ENCODE measurements at regions not wholly inside any gene's neighbourhood (a gene's known extent, or its start where the extent isn't known, plus 50 kb on each side); places are given as distances from the start of the nearest gene placed in this dataset.

DNA sequence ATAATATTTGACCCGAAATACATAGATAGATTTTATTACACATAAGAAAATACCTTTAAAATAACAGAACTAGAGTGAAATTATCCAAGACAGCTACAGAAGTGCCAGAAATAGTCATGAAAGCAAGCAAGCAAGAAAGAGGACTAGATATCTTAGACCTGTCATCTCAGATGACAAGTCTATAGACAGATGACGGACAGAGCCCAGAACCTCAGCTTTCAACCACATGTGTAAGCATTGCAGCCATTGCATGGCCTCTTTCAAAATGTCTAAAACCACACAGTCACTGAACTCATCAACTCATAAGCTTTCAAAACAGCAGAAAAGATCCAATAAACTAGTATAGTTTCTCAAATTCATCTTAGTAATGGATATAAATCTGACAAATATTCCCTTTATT lies 59.8 kb upstream of the FHIT start:
- DNase-seq = no peak

DNA sequence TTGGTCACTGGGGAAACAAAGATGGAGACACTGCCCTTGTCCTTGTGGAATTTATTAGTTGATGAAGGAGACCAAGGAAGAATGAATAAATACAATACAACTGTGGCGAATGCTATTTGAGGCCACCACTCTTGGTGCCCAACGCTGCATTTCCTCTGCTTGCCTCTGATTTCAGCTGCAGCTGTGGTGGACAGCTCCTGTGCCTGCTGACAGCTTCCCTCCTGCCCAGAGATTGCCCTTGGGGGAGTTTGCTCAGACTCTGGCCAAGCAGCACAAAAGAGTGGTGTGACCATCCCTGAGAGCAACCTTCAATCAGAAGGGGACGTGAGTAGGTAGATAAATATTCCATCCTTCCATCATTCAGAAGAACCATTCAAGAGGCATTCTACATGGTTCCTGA lies 64.6 kb upstream of the FHIT start:
- no peak for DNase-seq

DNA sequence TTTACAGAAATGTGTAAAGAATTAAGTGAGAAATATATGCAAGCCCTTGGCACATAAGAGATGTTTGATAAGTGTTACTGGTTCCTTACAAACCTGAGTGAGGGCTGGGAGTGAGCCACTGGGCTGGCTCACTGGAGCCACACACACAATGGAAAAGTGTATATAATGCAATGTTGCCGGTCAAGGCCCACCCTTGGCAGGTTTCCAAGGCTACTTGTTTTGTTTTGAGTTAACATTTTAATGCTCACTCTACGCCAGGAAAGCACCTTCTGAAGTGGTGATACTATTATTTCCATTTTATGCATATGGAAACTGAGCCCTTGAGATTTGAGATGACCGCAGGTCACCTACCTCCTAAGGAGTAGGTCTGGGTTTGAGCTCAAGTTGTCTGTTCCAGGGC lies 71.8 kb upstream of the FHIT start:
- DNase-seq = no peak

DNA sequence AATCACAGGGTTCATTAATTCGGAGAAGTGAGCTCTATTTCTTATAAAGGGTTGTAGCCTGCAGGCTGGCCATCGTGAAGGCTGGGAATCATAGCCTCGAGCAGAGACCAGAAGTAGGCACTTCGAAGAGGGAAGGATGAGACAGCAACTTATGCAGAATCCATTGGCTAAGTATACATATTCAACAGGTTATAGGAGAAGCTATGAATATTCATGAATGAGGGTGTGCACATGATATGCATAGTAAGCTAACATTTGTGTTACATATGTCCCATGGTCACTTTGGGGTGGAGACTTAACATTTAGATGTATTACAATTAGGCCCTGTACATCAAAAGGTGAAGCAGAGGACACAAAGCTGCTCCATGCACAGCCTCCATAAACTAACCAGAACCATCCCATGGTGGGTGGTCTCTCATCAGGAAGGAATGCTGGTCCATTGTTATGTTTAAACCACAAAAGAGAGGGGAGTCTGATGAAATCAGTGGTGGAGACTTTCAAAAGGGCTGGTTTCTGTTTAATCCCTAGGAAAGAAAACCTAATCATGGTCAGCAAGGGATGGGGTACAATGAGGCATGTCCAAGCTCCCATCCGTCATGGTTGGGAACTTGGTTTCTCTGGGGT lies 80.8 kb upstream of the FHIT start:
- no peak for DNase-seq

DNA sequence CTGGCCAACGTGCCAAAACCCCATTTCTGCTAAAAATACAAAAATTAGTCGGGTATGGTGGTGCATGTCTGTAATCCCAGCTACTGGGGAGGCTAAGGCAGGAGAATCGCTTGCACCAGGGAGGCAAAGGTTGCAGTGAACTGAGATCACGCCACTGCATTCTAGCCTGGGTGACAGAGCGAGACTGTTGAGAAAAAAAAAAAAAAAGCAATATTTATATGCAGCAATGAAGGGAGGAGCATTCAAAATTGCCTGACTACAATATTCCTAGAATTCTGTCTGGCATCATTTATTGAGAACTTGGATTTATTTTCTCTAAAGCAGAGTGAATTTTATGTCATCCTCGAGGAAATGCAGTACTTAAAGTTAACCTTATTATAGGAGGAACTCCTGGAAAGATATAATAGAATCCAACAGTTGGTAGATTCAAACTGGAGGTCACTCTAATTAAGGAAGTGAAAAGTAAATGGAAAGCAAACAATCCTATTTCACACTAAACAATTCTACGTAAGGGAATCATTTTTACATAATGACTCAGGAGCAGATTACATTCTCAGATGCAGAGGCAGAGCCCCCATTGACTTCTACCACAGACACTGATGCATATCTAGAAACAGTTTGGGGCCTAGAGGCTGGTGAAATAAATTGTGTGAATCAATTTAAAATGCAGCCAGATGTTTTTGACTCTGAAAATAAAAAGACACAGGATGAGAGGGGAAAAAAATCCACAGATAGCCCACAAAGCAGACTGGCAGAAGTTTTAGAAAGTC lies 82.1 kb upstream of the FHIT start:
- peak; percentile 28 for DNase-seq

DNA sequence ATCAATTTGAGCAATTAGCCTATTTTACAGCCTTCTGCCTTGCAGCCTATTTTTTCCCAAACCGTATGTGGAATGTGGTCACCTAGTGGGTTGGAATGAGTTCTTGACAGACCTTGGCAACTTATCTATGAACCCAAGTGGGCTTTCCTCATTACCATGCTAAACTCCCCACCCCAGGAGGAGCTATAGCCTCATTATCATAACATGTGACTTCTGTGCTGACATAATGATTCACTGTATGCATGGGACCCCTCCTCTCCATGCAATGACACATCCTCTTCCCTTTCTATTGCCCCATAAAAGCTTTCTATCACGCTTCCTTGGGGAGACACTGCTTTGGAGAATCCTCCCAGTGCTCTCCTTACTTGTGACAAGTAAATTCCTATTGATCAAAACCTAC lies 83.5 kb upstream of the FHIT start:
- no peak for DNase-seq

DNA sequence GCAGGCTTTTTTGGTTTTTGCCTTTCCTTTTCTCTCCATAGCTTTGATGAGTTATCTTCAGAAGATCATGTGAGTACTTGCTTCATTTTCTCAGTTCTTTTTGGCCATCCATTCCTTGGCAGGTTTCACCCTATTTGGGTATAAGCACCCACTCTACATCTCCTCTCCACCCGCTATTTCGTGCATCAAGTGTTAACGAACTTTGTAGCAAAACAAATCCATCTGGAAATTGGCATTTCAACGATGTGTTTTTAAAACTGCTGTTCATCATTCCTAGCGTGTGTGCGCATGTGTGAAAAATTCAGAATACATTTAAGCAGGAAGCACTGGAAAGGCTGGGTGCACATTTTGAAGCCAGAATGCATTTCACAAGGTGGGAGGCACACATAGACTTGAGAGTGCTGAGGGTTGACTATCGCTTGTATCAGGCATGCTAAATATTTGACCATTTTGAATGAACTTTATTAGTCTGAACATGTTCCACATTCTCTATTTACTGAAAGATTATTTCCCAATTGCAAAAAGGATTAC lies 89.7 kb upstream of the FHIT start:
- no peak for DNase-seq

DNA sequence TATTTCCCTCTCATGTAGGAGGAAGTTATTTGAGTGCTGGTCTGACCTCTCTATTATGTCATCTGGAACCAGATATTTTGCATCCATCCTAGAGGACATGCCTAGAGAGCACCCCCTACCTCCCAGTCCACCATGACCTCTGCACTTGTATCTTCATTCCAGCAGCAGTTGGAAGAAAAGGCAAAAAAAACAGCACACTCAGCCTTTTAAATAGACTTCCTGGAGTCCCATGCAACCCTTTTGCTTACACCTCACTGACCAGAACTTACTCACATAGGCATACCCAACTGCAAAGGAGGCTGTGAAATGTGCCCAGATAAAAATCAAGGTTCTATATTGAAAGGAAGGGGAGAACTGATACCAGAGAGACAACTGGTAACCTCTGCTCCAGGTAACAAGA lies 92.3 kb upstream of the FHIT start:
- peak; percentile 16 for DNase-seq

DNA sequence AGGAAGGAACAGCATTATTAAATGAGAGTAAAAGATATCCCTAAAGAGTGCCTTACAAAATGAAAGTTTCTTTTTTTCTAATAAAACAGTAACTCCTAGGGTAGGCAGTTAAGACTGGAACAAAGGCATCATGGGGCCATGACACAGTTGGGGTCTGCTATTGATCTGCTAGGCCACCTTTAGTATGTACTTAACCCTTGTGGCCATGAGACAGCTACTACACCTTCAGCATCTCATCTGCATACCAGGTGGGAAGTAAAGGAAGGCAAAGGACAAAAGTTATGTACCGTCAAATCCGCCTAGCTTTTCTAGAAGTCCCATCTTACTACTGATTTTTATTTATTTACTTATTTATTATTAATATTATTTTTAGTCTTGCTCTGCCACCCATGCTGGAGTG lies 93.8 kb upstream of the FHIT start:
- no peak for DNase-seq

DNA sequence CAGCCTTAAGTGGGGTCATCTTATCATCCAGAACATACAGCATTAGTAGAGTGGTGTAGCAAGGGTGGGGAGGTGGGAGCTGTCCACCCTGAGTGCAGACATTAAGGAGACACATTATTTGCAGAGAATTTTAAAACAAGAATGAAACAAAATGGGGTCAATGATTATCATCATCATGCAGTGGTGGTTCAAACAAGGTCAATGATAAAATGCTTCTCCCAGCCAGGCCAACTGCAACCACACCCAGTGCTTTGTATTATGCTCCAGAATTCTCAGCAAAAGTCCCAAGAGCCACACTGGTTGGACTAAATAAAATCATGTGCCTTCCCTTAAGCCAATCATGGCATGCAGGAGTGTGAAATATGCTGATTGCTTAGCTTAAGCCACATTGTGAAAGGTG lies 96.7 kb upstream of the FHIT start:
- DNase-seq = no peak

DNA sequence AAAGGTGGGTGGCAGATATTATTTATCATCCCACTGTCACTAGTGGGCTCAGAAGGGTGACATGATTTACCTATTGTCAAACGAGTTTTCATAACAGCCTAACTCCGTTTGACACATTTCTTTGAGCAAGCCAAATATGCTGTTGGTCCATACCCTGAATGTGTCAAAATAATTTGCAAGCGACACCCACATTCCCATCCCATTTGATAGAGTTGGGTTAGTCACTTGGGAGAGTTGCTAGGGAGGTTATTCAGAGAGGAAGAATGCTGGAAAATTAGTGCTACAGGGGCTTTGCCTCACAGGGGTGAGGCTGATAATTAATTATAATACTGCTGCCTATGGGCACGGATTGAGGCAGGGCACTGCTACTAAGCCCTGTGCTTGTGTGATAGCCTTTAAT lies 98.5 kb upstream of the FHIT start:
- no peak for DNase-seq

DNA sequence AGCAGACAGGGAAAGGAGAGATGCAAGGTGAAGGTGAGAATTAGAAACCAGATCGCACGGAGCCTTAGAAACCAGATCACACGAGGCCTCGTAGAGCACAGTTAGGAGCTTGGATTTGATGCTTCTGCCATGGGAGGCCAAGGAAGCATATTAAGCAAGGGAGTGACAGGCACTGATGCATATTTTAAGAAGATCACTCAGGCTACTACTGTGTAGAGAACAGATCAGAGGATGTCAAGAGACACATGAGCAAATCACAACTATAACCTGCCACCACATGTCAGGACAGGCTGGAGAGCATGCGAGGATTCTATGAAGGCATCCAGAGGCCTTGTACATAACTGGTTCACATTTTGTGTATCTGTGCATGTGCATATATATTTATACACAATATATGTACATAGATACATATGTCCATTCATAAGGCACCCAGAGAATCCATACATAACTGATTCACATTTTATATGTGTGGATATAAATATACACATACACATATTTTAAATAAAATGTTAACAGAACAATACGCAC lies 99.6 kb upstream of the FHIT start:
- DNase-seq = no peak

DNA sequence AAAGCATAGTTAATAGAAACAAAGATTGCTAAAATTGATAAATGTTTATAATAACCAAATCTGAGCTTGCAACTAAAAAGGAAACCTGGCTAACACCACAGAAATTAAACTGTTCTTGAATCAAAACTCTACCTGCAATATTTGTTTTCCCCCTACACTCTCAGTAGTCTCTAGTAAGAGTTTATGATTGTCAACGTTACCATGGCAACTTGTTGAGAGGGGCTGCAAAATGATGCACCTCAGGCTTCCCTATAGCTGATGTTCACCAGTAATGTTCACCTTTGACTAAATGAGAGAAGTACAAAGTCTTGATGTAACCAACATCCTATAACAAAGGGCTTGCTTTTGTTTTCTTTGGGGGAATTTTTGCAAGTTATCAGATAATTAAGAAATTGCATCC lies 101.1 kb upstream of the FHIT start:
- DNase-seq = no peak

DNA sequence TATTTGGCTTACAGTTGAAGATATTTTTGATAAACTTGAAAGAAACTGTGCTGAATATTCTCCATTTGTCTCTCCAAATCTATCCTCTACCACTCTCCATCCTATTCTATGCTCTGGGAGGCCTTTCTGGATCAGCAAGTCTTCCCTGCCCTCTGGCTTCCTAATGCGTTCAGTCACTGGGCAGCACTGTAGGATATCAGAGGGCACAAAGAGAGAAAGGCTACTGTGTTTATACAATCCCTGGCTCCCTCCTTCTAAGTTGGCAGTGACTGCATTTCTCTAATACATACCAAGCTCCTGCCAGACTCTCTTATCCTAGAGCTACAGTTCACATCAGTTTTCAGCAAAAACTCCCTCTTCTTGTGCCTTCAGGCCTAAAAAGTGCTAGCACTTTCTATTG lies 102.1 kb upstream of the FHIT start:
- DNase-seq = no peak

DNA sequence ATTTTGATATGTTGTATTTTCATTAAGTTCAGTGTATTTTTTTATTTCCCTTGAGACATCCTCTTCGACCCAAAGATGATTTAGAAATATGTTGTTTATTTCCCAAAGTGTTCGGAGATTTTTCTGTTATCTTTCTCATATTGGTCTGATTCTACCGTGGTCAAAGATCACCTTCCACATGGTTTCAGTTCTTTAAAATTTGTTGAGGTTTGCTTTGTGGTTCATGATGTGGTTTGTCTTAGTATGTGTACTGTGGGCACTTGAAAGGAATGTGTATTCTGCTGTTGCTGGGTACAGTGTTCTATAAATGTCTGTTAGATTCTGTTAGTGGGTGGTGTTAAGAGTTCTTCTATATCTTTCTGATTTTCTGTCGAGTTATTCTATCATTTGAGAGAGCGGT lies 103.4 kb upstream of the FHIT start:
- peak; percentile 74 for DNase-seq

DNA sequence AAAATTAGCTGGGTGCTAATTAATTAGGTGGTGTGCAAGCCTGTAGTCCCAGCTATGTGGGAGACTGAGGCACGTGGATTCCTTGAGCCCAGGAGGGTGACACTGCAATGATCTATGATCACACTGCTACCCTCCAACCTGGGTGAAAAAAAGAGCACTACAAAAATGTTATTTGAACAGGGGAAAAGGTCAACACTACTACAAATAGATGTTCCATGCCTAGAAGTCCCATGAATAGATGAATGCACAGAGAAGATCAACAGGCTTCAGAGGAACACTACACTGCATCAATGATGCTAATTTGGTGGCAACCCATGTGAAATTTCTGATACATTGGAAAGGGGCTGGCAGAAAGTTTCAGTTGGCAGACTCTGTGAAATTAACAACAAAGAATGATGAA lies 105.4 kb upstream of the FHIT start:
- no peak for DNase-seq

DNA sequence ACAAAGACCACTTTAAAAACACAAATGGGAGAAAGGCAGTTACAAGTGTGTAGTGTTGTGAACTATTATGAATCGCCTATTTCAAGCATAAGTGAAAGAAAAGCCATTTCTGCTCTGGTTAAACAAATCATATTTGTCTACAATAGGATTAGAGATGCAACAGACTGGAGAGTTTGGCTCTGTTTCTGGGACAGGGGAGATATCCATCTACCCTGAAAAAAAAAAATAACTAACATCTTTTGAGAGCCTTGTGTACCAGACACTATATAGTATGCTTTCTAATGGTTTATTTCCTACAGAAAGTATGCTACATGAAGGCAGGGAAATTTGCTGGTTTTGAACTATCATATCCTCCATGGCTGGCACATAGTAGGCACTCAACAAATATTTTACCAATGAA lies 106.7 kb upstream of the FHIT start:
- DNase-seq = no peak

DNA sequence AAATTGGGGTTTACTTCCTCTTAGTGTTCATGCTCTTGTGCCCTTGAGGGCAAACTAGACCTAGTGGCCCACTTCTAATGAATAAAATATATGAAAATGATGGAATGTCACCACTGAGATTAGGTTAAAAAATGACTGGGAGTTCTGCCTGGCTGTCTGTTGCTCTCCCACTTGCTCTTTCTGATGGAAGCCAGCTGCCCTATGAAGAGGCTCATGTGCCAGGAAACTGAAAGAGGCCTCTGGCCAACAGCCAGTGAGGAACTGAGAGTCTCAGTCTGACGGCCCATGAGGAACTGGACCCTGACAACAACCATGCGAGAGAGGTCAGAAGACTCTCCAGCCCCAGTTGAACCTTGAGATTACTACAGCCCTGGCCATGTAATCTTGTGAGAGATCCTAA lies 107.1 kb upstream of the FHIT start:
- peak; percentile 93 for DNase-seq

DNA sequence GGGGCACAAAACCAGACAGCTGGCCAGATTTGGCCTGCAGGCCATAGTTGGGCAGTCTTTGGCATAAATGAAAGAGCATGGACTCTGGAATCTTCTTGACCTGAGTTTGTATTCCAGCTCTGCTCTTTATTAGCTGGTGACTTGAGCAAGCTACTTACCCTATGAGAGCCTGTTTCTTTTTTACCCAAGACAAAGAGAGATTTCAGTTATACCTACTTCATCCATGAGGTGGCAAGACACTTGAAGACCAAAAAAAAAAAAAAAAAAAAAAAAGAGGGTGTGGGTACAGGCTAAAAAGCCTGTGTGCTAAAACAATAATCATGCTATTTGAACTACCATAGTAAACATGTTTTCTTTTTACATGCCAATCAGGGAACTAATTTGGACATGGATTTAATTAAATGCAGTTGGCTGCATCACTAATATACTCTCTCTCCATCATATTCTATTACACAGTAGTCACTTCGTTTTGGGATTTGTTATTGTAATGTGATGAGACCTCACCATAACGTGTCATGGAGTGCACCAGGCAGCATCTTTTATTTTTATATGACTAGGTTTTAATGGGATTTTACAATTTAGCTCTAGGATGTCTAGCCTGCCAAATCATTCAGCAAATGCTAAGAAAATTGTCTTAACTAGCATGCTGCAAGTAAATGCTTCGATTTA lies 109.2 kb upstream of the FHIT start:
- DNase-seq = no peak

DNA sequence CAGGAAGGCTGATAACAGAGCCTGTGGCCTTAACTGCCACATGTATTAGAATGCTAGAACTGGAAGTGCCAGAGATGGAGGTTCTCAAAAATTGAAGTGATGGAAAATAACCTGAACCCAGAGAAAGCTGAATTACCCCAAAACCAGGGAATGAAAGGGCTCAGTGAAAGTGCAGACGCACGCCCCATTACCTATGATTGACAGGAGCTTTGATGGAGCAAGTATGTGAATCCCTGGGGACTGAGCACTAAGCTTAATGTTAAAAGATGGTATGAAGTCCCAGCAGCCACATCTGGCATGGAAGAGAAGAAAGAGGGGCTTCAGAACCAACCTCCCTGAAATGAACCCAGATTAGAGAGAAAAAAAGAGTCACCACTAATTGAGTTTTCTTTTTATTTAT lies 118.4 kb upstream of the FHIT start:
- no peak for DNase-seq

DNA sequence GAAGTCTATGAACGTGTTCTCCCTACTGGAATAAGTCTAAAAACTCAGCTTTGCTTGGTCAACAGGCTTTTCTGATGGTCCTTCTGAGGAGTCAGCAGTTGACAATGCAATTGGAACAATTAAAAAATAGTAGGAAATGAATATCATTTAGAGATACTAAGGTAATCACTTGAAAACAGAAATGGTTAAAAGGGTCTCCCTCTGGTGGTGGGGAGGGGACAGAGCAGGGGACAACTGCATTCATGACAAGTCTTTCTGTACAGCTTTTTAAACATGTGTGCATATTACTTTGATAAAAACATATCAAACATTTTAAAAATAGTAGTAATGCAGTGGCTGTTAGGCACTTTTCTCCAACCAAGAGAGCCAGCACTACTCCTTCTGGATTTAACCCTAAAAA lies 119.9 kb upstream of the FHIT start:
- DNase-seq = peak; percentile 14

DNA sequence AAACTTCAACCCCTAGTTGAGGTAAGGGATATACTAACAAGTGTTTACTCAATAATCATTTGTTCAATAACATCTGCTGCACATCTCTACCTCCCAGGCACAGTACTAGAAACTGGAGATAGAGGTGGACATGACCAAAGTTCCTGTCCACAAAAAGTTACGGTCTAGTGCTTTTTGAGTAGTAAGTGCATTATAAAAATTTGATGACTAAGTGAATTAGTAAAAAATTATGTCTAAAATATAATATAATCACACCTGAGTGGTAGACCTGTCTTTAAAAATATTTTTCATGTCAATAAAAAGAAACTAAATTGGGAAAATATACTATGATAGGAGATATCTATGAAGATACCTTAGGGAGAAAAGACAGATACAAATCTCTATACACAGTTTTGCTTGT lies 121.5 kb upstream of the FHIT start:
- no peak for DNase-seq

DNA sequence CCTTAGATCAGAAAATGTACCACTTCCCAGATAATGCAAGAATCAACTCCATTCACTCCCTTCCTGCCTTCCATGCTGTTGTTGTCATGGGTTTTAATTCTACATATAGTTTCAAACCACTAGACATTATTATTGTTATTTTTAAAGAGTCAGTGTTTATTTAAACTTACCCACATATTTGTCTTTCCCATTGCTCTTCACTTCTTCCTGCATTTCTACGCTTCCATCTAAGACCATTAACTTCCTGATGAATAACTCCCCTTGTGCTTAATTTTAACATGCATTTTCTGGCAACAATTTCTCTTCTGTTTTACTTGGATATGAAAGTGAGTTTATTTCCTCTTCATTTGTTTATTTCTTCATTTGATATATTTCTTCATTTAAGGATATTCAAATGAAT lies 127.1 kb upstream of the FHIT start:
- DNase-seq = no peak

All from MV-4-11 (cell line).